NCI-H446 (cell line): ENCODE measurements at regions not wholly inside any gene's neighbourhood (a gene's known extent, or its start where the extent isn't known, plus 50 kb on each side); places are given as distances from the start of the nearest gene placed in this dataset.
"Not testable (repeated sequence)": the region's sequence is repeated elsewhere in the genome, so short reads cannot be mapped to it uniquely, and the experiment has no call there.

Experiments used
- DNase-seq, 2 experiments: peaks; one replicate each; lab custom pipeline; 2025; lab: John Stamatoyannopoulos, UW

GRCh38 chr6:170213637-170214018 lies 77.2 kb downstream of the DLL1 start:
- not testable (repeated sequence) for DNase-seq

DNA sequence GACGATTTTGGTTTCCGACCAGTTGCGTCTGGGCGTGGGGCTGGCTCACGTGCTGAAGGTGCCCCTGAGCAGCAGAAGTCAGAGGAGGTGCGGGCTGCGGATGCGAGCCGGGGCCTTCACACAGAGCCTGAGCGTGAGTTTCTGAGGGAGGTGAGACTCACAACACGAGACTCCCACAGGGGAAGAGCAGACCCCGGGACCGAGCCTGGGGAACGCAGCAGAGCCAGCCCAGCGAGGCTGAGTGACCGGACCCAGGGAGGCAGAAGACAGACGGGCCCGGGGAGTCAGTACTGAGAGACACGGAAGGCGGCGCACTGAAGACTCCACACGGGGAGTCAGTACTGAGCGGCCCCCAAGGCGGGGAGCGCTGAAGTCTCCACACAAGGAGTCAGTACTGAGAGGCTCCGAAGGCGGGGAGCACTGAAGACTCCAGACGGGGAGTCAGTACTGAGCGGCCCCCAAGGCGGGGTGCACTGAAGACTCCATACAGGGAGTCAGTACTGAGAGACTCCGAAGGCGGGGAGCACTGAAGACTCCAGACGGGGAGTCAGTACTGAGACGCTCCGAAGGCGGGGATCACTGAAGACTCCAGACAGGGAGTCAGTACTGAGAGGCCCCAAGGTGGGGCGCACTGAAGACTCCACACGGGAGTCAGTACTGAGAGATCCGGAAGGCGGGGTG lies 77.8 kb downstream of the DLL1 start:
- DNase-seq: no peak

GRCh38 chr6:170212051-170212756 lies 78.7 kb downstream of the DLL1 start:
- DNase-seq: no peak

DNA sequence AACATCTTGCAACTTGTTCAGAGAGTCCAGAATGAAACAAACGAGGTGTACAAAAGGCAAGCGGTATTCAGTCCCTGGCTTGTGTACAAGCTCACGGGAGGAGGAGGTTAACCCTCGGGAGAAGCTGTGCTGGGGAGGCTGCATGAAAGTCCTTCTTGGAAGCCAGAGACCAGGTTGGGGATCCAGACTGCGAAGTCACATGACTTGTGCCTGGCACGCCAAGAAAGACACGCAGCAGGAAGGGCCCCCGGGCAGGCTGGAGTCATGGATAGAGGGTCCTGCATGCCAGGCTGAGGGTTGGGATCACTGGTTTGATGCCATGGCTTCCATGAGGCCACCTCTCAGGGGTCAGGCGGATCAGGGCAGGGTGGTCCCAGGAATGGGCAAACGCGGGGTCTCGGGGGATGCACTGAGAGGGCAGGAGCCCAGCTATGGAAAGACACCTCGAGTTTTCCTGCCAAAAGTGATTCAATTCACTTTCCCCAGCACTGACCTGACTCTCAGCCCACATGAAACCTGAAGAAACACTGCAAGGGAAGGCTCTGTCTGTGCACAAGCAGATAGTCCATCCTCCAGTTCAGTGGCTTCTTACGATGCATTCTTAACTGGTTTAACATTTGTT lies 79.4 kb downstream of the DLL1 start:
- DNase-seq: no peak

DNA sequence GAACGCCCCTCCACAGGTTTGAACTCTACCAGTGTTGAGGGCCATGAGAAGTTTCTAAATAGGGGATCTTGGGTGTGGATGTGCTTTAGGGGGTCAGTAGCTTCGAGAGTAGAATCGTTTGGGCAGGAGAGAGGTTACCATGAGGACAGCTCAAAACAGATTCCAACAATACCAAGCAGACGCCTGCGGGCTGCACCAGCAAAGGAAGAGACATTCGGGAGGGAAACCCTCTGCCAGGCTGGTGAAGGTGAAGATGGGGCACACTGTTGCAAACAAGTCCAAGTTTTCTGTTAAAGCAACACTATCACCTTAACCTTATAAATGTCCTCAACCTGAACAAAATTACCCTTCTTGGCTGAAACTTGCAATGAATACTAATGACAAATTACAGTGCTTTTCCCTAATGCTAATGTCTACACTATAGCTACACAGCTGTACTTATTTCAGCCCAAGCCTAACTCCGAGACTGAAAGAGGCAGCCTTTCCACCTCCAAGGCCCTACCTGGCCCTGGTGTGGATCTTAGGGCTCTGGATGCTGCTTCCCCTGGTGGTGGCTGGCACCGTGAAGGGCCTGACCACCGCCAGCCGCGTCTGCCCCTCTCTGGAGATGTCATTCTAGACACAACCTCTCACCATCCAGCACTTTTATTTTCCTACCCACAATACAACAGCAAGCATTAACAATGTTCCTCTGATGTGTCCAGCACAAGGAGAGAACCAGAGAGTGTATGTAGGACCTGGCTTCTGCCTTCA lies 80.1 kb downstream of the DLL1 start:
- DNase-seq: no peak

- DNase-seq: no peak
These were observed 80.9 kb downstream of the DLL1 start for GRCh38 chr6:170210026-170210390.

DNA sequence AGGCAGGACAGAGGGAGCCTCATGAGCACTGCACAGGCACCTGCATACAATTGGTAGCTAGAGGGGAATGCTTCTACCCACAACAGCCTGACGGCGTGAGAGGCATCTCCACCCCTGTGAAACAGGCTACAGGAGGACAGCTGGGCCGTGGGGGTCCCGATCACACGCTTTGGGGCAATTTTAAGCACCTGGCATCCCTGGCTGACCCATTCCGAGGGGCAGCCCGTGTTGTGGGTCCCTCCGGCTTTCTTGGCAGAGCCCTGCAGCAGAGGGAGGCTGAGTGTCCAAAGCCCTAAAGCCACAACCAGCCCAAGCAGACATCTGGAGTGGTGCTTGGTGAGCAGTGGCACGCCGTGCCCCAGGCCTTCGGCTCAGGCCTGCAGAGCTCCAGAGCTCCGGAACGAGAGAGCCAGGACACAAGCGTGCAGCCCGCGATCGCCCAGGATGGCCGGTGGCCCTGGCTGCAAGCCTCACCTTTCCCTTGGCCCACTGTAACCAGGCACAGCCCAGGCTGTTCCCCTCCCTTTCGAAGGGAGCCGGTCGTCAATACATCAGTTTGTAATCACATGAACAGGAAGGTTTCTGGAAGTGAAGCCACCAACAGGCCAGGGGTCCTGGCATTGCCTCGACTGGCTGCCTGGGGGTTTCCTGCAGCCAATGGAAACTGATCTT lies 81.4 kb downstream of the DLL1 start:
- no peak for DNase-seq

GRCh38 chr6:170208651-170209353 lies 82.1 kb downstream of the DLL1 start:
- DNase-seq: no peak

DNA sequence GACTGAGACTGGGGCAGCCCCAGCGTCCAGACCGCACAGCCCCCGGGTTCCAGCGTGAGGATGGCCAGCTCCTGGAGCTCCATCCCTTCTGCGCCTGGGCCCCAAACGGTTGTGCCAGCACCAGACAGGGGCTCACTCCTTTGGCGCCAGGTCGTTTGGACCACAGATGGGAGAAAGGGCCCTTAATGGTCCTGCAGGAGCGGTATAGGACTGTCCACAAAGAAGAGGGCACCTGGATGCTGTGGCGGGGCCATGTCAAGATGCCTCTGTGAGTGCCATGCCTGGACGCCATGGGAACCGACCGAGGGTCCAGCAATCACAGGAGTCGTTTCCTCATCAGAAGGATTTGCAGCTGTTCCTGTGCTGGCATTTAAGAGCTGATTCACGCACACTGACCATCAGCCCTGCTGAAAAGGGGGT lies 82.7 kb downstream of the DLL1 start:
- no peak for DNase-seq

DNA sequence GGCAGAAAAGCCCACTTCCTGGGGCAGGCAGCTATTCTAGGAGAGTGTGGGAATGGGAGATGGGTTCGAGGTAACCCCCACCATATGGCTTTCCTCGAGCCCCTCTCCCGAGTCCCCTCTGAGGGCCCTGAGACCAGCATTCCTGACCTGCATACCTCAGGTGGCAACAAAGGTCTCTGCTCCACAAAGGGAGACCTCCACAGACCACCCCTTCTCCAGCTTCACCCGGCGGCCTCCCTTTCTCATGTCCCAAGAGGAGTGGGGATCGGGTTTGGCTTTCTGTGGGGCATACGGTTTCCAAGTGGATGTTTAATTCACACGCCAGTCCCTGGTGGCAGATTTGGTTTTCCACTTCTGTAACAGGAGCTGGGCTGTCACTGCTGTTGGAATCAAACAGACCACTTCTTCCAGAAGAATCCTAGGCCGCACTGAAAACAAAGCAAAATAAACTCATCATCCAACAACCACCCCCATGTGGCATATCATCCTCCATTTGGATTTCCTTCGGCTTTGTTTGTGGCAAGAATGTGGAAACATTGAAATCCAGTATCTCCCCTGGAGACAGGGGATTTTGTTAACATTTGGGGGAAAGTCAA lies 83.2 kb downstream of the DLL1 start:
- no peak for DNase-seq

DNA sequence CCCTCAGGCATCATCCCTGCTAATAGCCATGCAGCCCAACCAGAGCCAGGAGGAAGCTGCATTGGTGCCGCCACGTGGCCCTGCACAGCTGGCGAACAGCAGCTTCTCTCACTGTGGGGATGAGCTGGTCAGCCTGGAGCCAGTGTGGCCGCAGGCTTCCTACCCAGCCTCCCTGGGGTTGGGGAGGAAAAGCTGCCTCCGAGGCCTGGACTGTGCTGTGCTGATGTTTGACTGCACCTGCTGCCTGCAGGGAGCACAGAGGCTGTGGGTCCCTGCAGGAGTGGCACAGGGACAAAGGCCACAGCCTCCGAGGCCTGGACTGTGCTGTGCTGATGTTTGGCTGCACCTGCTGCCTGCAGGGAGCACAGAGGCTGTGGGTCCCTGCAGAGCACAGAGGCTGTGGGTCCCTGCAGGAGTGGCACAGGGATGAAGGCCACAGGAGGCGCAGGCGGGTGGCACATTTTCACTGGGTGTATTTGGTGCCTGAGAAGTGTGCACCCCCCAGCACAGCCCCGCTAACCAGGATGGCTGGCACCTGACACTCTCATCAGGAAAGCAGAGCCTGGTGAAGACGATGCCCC lies 83.9 kb downstream of the DLL1 start:
- no peak for DNase-seq

- no peak for DNase-seq
These were observed 84.6 kb downstream of the DLL1 start for GRCh38 chr6:170206317-170206621.

DNA sequence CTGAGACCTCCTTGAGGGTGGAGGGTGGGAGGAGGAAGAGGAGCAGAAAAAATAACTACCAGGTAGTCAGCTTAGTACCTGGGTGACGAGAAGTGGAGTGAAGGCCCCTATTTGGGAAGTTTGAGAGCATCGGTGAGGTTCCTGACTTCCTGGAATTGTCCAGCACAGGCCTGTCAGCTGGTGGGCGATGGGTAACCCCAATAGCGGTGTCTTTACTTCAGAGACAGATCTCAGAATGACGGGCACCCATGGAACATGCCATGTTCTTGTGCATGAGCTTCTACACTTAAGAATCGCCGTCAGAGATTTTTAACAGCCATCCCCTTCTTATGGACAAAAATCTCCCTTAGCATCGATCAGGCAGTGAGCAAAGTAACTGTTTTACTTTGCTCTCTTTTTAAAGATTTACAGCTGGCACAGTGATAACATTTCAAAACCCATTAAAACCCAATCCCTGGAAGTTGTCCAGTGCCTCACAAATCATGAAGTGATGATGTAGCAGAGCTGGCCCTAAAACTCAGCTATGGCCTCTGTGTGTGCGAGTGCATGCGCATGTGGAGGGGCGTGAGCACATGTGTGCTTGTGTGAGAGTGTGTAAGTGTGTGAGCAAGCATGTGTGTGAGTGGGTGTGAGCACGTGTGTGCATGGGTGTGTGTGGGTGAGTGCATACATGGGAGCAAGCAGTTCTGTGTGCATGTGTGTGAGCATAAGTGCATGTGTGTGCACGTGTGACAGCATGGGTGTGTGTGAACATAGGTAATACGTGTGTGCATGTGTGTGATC lies 85.2 kb downstream of the DLL1 start:
- no peak for DNase-seq

DNA sequence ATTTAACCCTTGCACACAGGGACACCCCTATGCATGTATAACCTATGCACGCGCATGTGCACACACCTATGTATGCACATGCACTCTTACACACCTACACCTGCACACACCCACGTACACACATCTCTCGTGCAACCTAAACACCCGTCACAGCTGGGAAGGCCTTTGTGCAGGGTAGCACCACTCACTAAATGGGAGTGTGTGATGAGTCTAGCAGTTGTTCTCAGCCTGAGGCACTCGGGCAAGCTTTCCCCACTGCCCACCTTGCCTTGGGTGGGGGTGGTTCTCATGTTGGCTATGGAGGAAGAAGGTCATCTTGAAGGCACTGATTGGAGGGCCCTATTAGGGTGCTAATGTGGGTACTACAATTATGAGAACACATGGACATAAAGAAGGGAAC lies 85.8 kb downstream of the DLL1 start:
- no peak for DNase-seq

DNA sequence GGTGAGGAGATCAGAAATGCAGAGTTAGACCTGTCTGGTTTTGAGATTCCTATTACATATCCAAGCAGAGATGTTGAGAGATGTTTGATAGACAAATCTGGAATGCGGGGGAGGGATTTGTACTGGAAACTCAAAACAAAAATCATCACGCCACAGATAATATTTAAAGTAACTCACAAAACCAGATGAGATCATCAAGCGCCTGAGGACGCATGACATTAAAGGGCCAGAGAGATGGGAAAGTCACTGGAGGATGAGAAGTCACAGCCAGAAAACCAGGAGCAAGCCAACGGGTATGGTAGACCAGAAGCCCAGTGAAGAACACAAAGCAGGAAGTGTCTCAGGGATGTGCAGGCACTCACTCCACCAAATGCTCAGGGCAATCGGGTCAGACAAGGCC lies 87.7 kb downstream of the DLL1 start:
- no peak for DNase-seq

- no peak for DNase-seq
These were observed 88.3 kb downstream of the DLL1 start for GRCh38 chr6:170202416-170203135.

GRCh38 chr6:170201361-170201760 lies 89.5 kb downstream of the DLL1 start:
- DNase-seq: no peak

DNA sequence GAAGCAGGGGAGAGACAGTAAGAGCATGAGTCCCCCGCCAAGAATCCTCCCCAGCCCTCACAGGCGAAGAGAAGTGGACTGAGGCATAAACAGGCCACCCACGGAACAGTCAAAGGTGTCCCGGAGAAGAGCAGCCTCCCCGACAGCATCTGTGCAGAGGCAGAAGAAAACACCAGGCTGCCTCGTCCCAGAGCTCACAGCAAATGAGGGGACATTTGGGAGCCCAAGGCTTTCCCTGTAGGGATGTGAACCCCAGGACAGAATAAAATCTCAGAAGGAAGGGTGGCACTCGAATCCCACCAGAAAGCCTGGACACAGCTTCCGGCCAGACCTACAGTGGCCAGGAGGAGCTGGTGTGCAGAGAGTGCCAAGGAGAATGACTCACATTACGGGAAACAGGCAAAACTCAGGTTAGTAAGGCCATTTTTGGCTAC lies 90.4 kb downstream of the DLL1 start:
- no peak for DNase-seq

GRCh38 chr6:170199716-170200115 lies 91.2 kb downstream of the DLL1 start:
- no peak for DNase-seq
